ENCODE measurements at regions not wholly inside any gene's neighbourhood (a gene's known extent, or its start where the extent isn't known, plus 50 kb on each side); places are given as distances from the start of the nearest gene placed in this dataset.

DNA sequence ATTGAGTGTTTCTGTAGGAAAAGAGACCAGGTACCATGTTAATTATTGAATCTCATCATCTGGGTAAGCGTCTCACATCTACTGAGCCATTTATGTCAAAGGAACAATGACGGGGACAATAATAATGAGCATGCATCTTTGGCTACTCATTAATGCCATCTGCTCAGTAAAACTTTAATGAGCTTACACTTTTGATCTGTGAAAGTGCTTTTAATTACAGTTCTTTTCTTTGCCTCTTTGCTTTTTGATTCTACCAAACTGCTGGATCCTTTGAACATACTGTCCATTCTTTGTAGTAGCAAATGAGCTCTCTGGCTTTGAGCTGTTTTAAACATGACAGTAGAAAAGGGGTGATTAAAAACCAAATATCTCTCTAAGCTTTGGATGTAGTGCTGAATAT, 181.2 kb upstream of the IVNS1ABP start:
- BruUV-seq (replicated peaks): no TSS peak
- TF ChIP-seq, protein P1, sequence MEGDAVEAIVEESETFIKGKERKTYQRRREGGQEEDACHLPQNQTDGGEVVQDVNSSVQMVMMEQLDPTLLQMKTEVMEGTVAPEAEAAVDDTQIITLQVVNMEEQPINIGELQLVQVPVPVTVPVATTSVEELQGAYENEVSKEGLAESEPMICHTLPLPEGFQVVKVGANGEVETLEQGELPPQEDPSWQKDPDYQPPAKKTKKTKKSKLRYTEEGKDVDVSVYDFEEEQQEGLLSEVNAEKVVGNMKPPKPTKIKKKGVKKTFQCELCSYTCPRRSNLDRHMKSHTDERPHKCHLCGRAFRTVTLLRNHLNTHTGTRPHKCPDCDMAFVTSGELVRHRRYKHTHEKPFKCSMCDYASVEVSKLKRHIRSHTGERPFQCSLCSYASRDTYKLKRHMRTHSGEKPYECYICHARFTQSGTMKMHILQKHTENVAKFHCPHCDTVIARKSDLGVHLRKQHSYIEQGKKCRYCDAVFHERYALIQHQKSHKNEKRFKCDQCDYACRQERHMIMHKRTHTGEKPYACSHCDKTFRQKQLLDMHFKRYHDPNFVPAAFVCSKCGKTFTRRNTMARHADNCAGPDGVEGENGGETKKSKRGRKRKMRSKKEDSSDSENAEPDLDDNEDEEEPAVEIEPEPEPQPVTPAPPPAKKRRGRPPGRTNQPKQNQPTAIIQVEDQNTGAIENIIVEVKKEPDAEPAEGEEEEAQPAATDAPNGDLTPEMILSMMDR (IDR thresholded peaks at IDR 0.05; ENCODE audit: insufficient read depth in 1 of 2, low read depth in 1 of 2, low read length in 1 of 2, severe bottlenecking in 1 of 2, unreplicated experiment in 1 of 2): no peak
- ChIA-PET POLR2A (no interaction called here), CTCF (no interaction called here)
- DNase-seq: no peak
- Histone ChIP-seq H3K4me3 (ENCODE audit: low read depth, low read length) (no peak overlapping the region), H3K36me3 (ENCODE audit: control insufficient read depth, insufficient read depth, low read length) (no peaks in the 10 kb centered on the region), H3K9me3 (no peaks in the 10 kb centered on the region), H3K27me3 (replicated peaks; ENCODE audit: control insufficient read depth, insufficient read depth, low read length) (no peaks in the 10 kb centered on the region), H3K4me1 (no peaks in the 10 kb centered on the region)
- Mint-ChIP-seq H3K9me3 (ENCODE audit: unreplicated experiment) (peaks cover 10% of the 10 kb centered on the region), H3K4me3 (ENCODE audit: unreplicated experiment) (no peak overlapping the region), H3K36me3 (ENCODE audit: insufficient read depth, unreplicated experiment) (no peaks in the 10 kb centered on the region), H3K4me1 (ENCODE audit: low read depth, unreplicated experiment) (no peaks in the 10 kb centered on the region), H3K27ac (ENCODE audit: unreplicated experiment) (no peak overlapping the region), H3K27me3 (ENCODE audit: insufficient read depth, unreplicated experiment) (no peaks in the 10 kb centered on the region)
- intact Hi-C loops (cut with micrococcal nuclease; ENCODE audit: unreplicated experiment): no loop called here

DNA sequence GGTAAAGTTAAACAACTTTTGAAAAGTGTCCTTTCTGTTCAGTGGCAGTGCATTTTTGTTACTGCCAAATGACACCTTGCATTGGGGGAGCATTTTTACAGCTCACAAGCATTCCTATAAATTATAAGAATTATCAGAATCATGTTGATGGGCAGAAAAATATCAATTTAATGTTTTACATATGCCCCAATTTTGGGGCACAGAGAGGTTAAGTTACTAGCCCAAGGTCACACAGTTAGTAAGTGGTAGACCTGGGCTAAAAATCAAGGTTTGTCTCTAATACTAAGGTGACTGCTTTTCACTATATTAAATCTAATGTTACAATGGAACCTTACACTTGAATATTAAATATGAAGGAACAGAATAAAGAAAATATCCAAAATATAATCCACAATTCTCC, 180.1 kb upstream of the IVNS1ABP start:
- H3K9me3 Mint-ChIP-seq (ENCODE audit: unreplicated experiment): peaks cover 10% of the 10 kb centered on the region
- no peak overlapping the region for H3K4me3 ChIP-seq (ENCODE audit: low read depth, low read length)
- no peaks in the 10 kb centered on the region for H3K27me3 Mint-ChIP-seq (ENCODE audit: insufficient read depth, unreplicated experiment)
- H3K27ac Mint-ChIP-seq (ENCODE audit: unreplicated experiment): no peak overlapping the region
- ChIA-PET CTCF (no interaction called here), POLR2A (no interaction called here)
- no peaks in the 10 kb centered on the region for H3K4me1 Mint-ChIP-seq (ENCODE audit: low read depth, unreplicated experiment)
- DNase-seq: no peak
- no peaks in the 10 kb centered on the region for H3K27me3 ChIP-seq (replicated peaks; ENCODE audit: control insufficient read depth, insufficient read depth, low read length)
- H3K36me3 Mint-ChIP-seq (ENCODE audit: insufficient read depth, unreplicated experiment): no peaks in the 10 kb centered on the region
- H3K4me1 ChIP-seq: no peaks in the 10 kb centered on the region
- TF ChIP-seq, protein P1 (IDR thresholded peaks at IDR 0.05; ENCODE audit: insufficient read depth in 1 of 2, low read depth in 1 of 2, low read length in 1 of 2, severe bottlenecking in 1 of 2, unreplicated experiment in 1 of 2): no peak
- intact Hi-C loops (cut with micrococcal nuclease; ENCODE audit: unreplicated experiment): no loop called here
- no peaks in the 10 kb centered on the region for H3K9me3 ChIP-seq
- H3K4me3 Mint-ChIP-seq (ENCODE audit: unreplicated experiment): no peak overlapping the region
- BruUV-seq (replicated peaks): no TSS peak
- H3K36me3 ChIP-seq (ENCODE audit: control insufficient read depth, insufficient read depth, low read length): no peaks in the 10 kb centered on the region

DNA sequence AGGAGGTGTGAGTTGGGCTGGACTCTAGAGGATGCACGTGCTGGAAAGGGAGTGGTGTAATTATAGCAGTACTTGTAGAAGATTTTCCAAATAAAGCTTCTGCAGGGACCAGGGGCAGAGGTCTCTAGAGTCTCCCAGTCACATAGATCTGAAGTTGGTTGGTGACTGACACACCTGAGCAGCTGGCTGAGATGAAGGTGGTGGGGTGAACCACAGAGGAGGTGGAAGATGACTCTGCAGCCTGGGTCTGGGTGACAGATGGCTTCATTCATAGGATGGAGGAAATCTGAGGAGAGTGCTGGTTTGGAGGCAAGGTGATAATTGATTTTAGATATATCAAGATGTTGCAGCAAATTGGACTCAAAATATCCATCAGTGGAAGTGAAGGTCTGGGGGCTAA, 178.9 kb upstream of the IVNS1ABP start:
- TF ChIP-seq, protein P1 (IDR thresholded peaks at IDR 0.05; ENCODE audit: insufficient read depth in 1 of 2, low read depth in 1 of 2, low read length in 1 of 2, severe bottlenecking in 1 of 2, unreplicated experiment in 1 of 2): no peak
- peaks cover 10% of the 10 kb centered on the region for H3K9me3 Mint-ChIP-seq (ENCODE audit: unreplicated experiment)
- Histone ChIP-seq H3K27me3 (replicated peaks; ENCODE audit: control insufficient read depth, insufficient read depth, low read length) (no peaks in the 10 kb centered on the region), H3K9me3 (no peaks in the 10 kb centered on the region), H3K4me1 (no peaks in the 10 kb centered on the region), H3K4me3 (ENCODE audit: low read depth, low read length) (no peak overlapping the region), H3K36me3 (ENCODE audit: control insufficient read depth, insufficient read depth, low read length) (no peaks in the 10 kb centered on the region)
- BruUV-seq (replicated peaks): no TSS peak
- ChIA-PET POLR2A (no interaction called here), CTCF (no interaction called here)
- no peak overlapping the region for H3K27ac Mint-ChIP-seq (ENCODE audit: unreplicated experiment)
- H3K4me1 Mint-ChIP-seq (ENCODE audit: low read depth, unreplicated experiment): no peaks in the 10 kb centered on the region
- no peak overlapping the region for H3K4me3 Mint-ChIP-seq (ENCODE audit: unreplicated experiment)
- no peaks in the 10 kb centered on the region for H3K27me3 Mint-ChIP-seq (ENCODE audit: insufficient read depth, unreplicated experiment)
- no peaks in the 10 kb centered on the region for H3K36me3 Mint-ChIP-seq (ENCODE audit: insufficient read depth, unreplicated experiment)
- DNase-seq: no peak
- intact Hi-C loops (cut with micrococcal nuclease; ENCODE audit: unreplicated experiment): no loop called here
